NCI-H1105 (cell line): ENCODE measurements at regions not wholly inside any gene's neighbourhood (a gene's known extent, or its start where the extent isn't known, plus 50 kb on each side); places are given as distances from the start of the nearest gene placed in this dataset.

Experiments
- DNase-seq: peaks from one replicate; lab custom pipeline; 2025; lab: John Stamatoyannopoulos, UW

DNA sequence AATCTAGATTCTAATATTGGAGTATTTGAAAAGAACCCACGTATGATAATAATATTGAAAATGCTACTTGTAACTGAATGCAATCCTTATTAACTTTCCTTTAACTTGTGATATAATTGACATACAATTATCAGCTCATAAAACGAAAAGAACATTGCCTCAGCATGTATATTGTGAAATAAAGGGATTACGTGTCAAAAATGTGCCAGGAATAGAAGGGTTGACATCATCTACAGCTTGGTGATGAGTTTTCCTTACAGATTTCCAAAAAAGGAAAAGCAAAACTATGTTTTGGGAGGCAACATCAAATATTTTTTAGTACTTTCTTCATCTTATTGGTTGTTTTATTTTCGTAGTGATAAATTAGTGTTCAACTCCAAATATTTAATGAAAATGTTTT is 266.0 kb upstream of the PTGER4 start:
- DNase-seq: no peak

DNA sequence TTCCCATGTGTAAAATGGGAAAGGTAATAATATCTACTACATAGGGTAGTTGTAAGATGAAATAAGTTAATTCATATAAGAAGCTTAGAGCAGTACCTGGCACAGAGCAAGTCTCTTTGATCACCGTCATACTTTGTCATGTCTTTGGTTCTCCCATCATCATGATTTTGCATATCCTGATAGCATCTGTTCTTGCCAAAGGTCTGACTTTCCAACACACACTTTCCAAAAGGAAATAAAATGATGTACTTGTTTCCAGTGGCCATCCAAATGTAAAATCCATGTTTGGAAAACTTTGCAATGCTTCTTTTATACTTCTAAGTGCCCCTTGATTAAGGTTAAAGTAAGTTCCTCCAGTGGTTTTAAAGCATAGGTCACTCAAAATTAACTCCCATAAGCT is 266.9 kb upstream of the PTGER4 start:
- no peak for DNase-seq

DNA sequence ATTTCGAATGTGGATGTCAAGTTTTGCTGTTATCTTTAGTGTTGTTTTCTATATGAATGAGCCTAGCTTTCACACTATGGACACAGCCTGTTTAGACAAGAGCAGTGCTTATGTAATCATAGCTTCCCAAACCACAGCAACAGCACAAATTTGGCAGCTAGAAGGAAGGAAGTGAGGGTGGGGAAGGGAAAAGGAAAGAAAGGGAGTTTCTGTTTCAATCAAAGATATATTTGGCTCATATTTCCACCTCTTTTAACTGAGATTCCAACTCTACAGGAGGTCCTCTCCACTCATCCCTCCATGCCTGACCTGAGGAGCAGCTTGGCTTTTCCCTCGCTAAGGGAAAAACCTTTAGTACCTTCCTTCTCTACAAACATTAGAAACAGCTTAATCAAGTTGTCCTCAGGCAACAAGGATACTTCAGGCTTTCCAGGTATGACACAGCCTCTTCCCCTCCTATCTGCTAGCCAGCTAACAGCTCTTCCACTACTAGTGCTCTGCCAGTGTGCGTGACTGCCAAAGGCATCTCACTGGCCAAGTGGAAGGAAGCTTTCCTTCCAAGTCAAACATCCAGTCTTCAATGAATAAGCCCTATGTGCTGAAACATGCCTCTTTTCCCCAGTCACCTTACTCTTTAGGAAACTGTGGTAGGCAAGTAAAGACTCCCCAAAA is 268.6 kb upstream of the PTGER4 start:
- no peak for DNase-seq

DNA sequence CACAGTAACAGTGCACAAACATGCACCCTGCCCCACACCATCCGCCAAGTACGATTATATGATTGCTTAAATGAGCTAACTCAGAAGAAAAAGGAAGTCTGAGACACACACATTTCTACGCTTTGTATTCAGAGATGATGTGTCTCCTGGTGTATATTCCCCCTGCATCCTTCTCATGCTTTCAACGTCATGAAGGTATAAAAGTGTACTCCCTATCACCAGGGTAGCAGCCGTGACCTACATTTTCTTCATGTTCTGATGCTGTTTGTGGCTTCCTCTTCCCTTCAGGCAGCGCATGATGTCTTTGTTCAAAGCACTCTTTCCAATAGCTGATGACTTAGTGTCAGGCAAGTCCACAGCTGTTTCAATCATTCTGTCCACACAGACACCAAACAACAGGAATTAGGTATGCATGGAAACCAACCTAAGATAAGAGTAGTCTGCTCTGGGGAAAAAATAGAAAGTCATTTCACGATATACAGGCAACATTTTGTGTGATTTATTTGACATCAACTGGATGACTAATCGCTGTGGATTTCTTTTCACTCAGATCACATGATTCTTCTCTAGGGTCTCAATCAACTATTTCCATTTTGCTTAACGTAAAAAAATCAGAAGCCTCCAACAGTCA is 269.4 kb upstream of the PTGER4 start:
- no peak for DNase-seq

DNA sequence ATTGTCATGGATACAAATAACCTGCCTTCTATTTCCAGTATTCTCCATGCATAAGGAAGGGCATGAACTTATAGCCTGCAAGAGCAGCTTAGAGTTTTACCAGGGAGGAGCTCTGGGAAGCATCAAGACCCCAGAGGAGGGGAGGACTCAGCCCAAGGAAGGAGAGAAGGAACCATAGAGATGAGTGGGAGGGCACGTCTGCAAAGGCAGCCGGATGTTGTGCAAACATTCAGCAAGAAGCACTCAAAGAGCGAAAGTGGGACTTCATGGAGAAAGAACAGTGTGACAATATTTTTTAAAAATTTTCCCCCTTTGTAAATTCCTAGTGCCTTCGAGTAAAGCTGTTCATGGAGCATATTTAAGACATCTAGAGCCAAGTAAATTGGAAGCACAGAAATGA is 270.1 kb upstream of the PTGER4 start:
- DNase-seq: no peak

DNA sequence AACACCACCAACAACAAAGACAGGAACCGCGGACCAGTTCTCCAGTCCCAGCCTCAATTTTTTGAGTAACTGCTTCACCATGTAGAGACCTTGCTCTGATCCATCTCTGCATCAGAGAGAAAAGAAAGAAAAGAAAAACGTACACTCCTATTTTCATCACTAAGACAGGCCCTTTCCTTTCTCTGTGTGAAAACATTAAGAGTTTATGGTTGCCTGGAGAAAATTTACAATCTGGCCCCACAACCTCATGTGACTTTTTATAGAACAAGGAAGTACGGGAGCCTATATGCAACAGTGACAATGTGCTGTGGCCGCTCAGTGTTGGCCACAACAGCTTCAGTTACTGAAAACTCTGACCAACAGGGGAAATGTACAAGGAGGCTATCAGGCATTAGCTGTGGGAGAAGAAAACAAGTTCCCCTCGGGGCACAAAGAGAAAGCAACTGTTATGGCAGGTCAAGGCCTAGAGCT is 272.9 kb upstream of the PTGER4 start:
- no peak for DNase-seq

DNA sequence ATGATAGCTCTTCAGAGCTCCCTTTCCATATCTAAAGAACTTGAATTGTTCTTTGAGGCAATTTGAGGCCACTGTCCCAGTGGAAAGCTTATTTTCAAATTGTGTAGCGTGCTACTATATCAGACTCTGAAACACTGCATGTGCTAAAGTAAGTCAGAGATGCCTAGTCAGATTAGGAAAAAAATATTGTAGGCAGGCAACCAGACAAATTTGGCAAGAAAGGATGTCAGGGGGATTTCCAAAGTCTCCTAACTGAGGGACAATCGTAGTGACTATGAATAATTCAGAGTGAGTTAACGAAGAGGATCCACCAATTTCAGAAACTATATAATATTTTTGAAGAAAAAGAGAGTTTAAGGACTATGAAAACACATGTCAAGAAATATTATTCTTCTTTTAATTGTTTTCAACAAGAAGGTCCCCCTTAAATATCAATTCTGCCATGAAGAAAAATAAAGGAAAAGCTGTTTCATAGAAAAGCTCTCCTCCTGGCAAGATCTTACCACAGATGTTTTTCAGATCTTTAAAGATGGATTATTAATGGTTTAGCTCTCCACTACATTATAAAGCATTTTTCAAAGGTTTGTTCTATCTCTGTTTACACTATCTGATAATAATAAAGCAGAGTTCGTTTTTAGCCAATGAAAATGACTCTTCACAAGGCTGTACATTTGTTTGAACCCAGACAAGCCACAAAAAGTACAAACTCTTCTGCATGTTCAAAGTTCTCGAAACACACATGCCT is 273.5 kb upstream of the PTGER4 start:
- DNase-seq: no peak

DNA sequence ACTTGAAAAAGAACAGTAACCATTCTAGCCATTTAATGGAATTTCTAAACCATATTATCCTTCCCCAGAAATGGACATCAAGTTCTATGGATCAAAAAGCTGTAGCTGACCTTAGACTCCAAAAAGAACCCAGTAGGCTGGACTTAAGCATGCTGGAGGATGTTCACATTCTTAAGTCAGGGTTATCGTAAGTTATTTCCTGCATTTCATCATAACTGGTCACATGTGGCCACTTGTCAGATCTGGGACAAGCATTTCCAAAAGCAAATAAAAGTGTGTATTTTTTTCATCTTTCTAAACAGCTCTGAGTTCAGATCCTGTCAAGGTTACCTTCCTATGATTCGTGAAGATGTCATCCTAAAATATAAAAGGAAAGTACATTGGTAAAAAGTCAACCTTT is 274.5 kb upstream of the PTGER4 start:
- DNase-seq: no peak

DNA sequence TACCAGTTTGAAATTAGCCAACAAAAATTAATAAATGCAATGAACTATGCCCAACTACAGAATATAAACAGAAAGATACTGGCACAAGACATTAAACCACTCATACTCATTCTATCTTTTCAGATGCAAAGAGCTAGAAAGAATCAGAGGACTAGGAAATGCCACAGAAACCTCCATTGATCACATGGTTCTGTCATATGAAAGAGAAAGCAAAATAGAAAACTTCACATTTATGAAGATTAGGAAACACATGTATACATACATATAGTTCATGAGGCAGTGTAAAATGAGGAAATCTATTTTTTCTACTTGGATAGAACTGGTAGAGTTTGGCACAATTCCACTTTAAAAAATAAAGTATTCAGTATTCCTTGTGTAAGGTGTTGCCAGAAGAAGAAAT is 275.1 kb upstream of the PTGER4 start:
- DNase-seq: no peak

DNA sequence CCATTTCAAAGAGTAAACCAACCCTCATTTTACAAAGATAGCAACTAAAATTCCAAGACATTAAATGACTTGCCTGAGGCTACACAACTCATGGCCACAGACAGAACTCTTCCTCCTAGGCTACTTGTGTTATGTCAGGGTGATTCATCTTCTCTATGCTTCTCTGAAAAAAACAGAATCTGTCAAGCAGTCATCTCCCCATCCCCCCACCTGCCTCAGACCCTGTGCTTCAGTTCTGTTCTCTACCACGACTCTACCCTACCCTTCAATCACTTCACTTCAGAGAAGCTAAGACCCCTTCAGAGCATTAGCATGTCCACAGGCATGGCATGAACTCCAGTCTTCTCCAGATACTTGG is 277.7 kb upstream of the PTGER4 start:
- no peak for DNase-seq

DNA sequence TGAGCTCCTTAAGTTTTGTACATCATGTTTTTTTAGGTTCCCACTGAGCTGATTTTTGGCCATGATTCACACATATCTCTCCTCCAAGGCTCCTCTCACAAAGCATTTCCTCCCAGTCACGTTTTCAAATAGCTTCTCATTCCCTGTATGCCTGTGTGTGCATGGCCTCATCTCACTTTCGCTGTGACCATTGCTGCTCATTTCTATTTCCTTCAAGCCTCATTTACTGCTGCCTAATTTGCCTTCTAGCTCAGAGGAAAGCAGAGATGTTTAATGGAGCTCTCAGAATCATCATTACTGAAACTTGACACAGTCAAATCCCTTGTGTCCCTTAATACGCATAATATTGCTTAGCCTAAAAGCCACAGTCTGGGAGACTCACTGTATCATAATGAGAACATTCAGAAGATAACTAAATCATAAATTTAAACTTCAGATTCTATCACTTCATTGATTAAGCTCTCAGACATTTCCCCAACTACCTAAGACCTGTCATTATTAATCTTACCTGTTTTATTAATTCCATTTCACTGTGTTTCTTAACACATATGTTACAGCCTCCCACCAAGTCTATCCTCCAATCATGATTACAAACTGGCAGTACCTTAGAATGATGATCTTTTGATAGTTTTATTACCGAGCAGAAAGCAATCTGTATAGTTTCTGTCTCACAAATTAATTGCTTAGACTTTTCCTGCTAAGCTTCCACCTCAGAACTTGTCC is 278.3 kb upstream of the PTGER4 start:
- DNase-seq: no peak

DNA sequence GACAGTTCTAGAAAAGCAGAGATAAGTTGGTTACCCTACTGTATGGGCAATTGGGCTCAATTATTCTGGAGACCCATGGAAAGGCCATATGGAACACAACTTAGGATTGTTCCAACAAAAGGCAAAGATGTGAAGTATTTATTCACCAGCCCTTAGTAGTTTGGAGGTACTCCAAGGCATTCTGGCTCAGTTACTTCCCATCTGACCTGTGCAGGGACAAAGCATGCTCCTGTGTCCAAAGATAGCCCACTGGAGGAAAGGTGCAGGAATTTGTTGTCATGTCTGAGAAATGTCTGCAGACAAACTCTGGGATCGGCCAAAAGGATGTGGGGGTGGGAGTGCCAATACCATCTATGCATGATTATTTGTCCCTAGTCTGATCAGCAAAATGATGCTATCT is 279.5 kb upstream of the PTGER4 start:
- DNase-seq: no peak

DNA sequence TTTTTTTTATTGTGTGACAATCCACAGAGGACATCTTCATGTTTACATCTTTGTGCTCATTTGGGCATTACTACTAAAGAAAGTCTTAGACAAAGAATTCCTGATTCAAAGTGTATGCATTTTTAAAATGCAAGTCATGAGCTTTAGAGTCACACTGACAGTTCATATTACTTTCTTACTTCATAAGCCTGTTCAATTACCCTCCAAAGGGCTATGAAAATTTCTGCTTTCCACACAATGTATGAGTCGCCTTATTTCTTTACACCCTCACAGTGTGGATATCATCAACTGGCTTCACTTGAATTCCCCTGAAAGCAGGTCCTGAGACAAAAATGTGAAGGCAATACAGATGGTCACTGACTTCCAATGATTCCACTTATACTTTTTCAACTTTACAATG is 280.4 kb upstream of the PTGER4 start:
- DNase-seq: no peak

DNA sequence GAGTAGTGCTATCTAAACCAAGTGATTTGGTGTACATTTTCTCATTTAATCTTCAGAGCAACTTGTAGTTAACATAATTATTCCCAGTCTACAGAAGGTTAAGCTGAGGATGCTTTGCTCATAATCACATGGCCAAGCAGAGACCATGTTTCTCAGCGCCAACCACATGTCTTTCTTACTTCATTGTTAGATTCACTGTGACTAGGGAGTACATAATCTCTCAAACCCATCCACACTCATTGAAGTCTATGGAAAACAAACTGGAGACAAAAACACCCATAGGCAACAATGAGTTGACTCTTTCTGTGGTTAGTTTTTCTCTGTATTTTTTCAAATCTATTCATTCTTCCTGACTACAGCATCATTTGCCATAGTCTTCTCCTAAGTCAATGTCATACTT is 281.7 kb upstream of the PTGER4 start:
- no peak for DNase-seq

DNA sequence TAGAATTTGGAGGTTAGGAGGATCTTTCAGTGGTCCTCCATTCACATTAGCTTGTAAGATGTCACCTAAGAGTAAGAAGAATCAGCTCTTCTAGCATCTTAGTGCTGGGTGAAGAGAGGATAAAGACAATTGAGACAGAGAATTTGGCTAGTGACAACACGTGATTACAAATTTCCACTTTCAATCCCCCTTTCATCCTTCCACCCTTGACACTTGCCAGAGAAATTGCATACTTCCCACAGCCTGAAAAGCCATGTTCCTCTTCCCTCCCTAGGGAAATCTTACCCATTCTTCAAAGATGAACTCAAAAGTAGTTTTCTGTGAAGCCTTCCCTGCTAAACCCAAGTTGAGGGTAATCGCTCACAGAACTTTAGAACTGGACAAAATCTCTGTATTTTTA is 282.6 kb upstream of the PTGER4 start:
- no peak for DNase-seq

DNA sequence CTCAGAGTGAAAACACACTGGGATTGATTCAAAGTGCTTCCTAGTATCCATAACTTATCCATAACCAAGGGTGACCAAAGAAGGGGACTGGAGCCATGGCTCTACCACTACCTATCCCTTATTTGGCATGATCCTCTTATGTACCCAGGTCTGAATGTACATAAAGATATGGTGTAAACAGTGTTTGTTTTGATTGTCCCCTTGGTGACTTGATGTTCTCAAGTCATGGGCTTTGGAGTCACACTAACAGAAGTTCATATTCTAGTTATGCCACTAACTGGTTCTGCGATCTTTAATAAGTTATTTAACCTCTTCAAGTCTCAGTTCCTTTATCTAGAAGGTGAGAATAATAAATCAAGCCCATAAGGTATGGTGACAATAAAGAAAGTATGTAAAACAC is 283.4 kb upstream of the PTGER4 start:
- no peak for DNase-seq

DNA sequence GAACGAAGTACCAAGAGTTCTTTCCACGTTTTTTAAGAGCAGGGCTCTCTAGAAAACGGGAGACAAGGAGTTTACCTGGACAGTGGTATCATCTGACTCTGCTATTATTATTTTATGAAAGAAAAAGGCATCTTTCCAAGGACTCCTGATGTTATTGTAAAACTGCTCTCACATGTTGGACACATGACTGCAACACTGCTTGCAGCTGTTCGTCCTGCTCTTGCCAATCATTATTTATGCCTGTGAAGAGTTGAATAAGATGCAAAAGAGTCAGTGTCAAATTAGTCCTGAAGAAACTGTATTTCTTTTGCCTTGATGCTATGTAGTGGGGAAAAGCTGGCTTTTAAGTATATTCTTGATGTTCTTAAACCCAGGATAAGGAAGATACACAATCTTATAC is 284.5 kb upstream of the PTGER4 start:
- no peak for DNase-seq

DNA sequence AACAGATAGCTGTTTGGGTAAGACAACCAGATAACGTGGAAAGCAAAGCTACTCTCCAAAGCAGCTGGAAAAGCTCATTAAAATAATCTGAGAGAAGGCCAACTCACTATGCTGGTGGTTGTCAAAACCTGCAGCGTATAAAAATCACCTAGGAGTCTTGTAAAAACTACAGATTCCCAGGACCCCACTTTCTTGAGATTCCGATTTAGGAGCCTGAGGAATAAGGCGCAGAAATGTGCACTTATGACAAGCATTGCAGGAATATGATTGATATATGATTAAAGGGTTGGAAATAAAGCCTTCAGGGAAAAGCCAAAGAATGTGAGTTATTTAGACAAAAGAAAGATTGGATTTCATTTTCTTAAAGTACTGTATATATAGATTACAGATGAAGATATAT is 285.0 kb upstream of the PTGER4 start:
- DNase-seq: no peak

DNA sequence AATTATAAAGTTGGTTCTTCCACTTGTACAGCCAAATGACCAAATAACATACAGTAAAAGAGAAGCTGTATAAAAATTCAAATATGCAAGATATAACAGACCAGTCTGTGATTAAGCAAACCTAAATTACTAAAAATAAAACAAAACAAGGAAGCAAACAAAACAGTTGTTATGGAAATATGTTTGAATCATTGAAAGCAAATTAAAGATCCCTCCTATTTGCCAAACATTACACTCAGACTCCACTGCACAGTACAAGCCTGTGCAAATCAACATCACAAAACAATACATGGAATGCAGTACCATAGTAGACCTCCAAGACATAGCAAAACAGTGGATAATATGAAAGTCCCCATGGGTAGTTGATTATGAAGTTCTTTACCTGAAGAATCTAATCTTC is 288.1 kb upstream of the PTGER4 start:
- no peak for DNase-seq

DNA sequence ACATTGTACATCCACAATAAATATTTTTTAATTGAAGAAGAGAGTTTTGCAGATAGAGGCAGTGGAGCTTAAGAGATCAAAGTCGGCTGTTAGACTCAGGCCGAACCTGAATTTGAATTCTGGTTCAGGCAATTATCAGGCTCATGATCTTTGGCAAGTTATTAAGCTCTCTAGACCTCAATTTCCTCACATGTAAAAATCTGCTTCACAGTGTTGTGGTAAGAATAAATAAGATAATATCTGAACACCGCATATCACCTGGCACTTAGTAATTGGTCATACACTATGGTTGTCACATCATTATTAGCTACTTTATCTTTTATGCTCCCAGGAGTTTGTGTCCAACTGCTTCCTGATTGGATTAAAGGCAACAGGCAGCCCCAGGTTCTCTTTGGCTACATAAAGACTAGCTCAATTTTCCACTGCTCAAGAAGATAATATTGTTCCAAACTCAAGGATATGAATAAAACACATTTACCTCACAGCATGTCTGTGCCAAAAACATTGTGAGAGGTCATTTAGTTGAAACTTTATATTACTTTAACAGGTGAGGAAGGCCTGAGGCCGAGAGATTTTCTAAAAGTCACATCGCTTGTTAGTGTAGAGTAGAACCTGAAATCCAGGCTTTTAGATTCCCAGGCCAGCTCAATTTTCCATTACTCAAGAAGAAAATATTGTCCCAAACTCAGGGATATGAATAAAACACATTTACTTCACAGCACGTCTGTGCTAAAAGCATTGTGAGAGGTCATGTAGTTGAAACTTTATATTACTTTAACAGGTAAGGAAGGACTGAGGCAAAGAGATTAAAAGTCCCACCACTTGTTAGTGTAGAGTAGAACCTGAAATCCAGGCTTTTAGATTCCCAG is 289.2 kb upstream of the PTGER4 start:
- DNase-seq: no peak

DNA sequence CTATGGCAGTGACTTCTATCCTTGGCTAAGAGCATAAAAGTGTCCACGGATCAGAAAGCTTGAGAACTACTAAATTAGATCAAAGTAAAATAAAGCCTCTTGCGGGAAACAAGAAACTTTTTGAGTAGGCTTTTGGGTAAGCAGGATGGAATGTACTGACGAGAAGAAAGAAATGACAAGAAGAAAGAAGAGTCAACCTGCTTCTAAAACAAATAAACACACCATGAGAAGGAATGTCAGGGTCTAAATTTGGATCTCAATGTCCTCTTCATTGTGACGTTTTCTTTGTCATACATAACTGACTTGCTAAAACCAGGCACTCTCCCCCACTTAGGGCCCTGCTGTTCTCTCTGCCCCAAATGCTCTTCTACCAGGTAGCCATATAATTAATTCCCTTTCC is 290.1 kb upstream of the PTGER4 start:
- DNase-seq: no peak

DNA sequence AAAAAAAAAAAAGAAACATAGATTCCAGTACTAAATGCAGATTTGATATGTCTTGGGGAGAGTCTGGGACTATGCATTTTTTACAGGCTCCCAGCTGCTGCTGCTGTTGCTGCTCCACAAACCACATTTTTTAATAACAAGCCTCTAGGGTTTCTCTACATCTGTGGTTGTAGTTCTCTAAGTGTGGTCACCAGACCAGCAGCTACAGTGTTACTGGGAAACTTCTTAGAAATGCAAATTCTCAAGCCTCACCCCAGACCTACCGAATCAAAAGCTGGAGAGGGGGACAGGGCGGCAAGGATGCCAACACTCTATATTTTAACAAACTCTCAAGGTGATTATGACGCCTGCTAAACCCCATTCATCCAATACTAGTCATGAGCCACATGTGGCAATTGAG is 293.4 kb upstream of the PTGER4 start:
- DNase-seq: no peak
